Heart left ventricle (tissue), 13 donors: ENCODE measurements at regions not wholly inside any gene's neighbourhood (a gene's known extent, or its start where the extent isn't known, plus 50 kb on each side); places are given as distances from the start of the nearest gene placed in this dataset.

ENCODE experiments used
- POLR2A ChIP-seq, 2 donors: fragments of 450-650 bp; IDR thresholded peaks; one replicate each; pipeline ENCODE4 v1.6.1; 2017; ENCODE audit warnings: antibody characterized with exemption in 2 of 2, mild to moderate bottlenecking in 2 of 2, moderate library complexity in 2 of 2
- TF ChIP-seq, protein P1 (sequence below), 12 donors: fragments of 200-600 bp; sonication (generic) in 4 of 12; IDR thresholded peaks; one replicate each; pipeline versions ENCODE4 v1.5.0 to v1.8.0; 2018 to 2022; ENCODE audit warnings: antibody characterized with exemption in 12 of 12, mild to moderate bottlenecking in 5 of 12
- donor health status: ischemic (EF 13 %, LVEDD 7.1; RV severe dilation, severe dysfunction).
- donor health status: DM: no; HTN: yes; CAD: no.
- donor health status: DM: no; HTN: no; CAD: no.
- donor health status: ischemic (EF 25% LVEDD 6.9; RV normal size, moderate dysfunction).
- donor health status: ischemic (EF 25% LVEDD 5.7; RV mildly dilated, moderate dysfunction).
- donor health status: ischemic (EF 35%, LVEDD 5.7; RV mildly dilated, moderate dysfunction).
- donor health status: nonischemic (EF 11% LVEDD 7.7; RV severe dilation, severe dysfunction).
- donor health status: DM: yes; HTN: yes; CAD: no.
- donor health status: PGD.
- donor health status: ischemic (EF 29% LVEDD 5.4; RV normal size, mild dysfunction).
- donor health status: nonischemic (EF 23%, LVEDD 6.1; RV moderate dilation, normal function).

DNA sequence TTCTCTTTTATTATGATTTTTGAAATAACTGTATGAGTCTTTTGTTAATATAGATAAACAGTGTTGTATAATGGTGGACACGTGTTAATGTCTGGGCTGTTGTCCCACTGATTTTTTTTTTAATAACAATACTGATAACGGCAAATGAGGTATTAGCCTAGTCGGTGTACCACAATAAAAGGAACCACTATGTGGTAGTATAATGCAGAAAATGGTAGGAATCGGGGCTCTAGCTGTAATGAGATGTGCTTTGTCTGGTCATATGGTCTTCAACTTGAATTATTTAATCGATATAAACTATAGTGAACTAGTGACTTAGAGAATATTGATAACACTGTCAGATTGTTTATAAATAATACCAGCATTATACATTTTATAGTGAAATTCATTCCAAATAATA is 517.9 kb upstream of the SPHKAP start:
- TF ChIP-seq, protein P1, sequence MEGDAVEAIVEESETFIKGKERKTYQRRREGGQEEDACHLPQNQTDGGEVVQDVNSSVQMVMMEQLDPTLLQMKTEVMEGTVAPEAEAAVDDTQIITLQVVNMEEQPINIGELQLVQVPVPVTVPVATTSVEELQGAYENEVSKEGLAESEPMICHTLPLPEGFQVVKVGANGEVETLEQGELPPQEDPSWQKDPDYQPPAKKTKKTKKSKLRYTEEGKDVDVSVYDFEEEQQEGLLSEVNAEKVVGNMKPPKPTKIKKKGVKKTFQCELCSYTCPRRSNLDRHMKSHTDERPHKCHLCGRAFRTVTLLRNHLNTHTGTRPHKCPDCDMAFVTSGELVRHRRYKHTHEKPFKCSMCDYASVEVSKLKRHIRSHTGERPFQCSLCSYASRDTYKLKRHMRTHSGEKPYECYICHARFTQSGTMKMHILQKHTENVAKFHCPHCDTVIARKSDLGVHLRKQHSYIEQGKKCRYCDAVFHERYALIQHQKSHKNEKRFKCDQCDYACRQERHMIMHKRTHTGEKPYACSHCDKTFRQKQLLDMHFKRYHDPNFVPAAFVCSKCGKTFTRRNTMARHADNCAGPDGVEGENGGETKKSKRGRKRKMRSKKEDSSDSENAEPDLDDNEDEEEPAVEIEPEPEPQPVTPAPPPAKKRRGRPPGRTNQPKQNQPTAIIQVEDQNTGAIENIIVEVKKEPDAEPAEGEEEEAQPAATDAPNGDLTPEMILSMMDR (IDR thresholded peaks at IDR 0.05), result peak in 10 of 12 donors; percentile 16 to 54 (median 38)
- no peak for TF ChIP-seq POLR2A (IDR thresholded peaks at IDR 0.05)
